Muscle of leg (tissue), 3 donors: ENCODE measurements at regions not wholly inside any gene's neighbourhood (a gene's known extent, or its start where the extent isn't known, plus 50 kb on each side); places are given as distances from the start of the nearest gene placed in this dataset.

Experiments
- DNase-seq: peaks from one replicate; pipeline ENCODE4 v3.0.0; 2013
- H3K27ac ChIP-seq: one replicate; pipeline ENCODE4 v1.5.1; 2013; ENCODE audit warnings: mild to moderate bottlenecking, low read length, control low read depth
- H3K27me3 ChIP-seq: one replicate; pipeline ENCODE4 v1.6.1; 2013; ENCODE audit warnings: low read length; ENCODE audit not compliant: control insufficient read depth, insufficient read depth
- H3K36me3 ChIP-seq: one replicate; pipeline ENCODE4 v1.6.1; 2013; ENCODE audit warnings: low read length; ENCODE audit not compliant: control insufficient read depth, insufficient read depth
- H3K4me1 ChIP-seq: one replicate; pipeline ENCODE4 v1.6.1; 2013; ENCODE audit warnings: low read length; ENCODE audit not compliant: control insufficient read depth, insufficient read depth
- H3K4me3 ChIP-seq: one replicate; pipeline ENCODE4 v1.5.1; 2013; ENCODE audit warnings: low read length, control low read depth
- H3K9me3 ChIP-seq: replicated peaks from 2 replicates; pipeline ENCODE4 v1.6.1; 2013; ENCODE audit warnings: low read depth, low read length; ENCODE audit not compliant: control insufficient read depth
- WGBS: methylation state at CpG from one replicate; pipeline ENCODE4 v1.1.5; 2013; ENCODE audit warnings: missing lambda C conversion rate; ENCODE audit not compliant: insufficient coverage; 5-methylcytosine and 5-hydroxymethylcytosine counted together

DNA sequence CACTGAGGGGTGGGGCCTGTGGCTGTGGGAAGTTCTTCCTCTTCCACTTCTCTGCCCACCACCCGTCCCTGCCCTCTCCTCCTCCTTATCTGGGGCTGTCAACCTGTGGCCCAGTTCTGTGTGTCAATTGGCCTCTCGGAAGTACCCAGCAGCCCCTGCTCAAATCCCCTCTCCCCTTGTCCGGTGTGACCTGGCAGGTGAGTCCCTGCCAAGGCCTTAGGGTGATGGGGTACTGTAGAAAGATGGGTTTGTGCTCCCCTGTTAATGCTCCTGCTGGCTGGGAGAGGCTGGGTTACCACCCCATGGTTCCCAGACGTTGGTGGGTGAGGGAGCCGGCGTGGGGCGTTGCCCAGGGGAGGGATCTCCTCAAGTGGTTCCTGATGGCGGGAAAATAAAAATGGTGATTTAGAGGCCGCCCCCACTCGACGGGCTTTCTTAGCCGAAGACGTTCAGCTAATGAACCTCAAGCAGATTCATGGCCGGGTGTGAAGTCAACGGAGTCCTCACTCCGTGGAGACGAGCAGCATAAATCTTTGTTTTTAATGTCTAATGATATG, 141.2 kb downstream of the URI1 start:
- Histone ChIP-seq H3K36me3 (no peaks in the 10 kb centered on the region), H3K27ac (no peak overlapping the region), H3K4me1 (peaks cover 15% of the 10 kb centered on the region), H3K9me3 (no peaks in the 10 kb centered on the region), H3K27me3 (peaks cover 2% of the 10 kb centered on the region), H3K4me3 (no peak overlapping the region)
- DNase-seq, result no peak
- WGBS, result 82% methylated on average over 9 of the region's 17 CpGs

DNA sequence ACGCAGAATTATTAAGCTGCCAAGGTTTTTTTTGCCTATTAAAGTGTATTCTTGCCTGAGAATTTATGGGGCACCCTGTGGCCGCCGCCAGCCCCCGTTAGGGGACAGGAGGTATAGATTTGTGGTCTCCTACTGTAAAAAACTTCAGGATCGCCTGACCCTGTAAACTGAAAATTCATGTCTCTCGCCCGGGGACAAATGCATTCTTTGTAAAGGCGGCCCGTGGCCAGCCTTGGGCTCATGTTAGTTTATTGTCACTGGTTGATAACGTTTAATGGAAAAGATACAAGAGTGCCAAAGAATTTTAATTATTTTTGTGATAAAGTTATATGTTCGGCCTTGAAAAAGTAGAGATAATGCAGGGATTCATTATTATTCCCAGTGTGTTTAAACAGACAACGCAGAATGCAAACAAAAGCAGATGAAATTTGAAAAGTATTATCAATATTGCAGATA, 141.7 kb downstream of the URI1 start:
- 84% methylated on average over 9 of the region's 12 CpGs for WGBS
- H3K4me1 ChIP-seq, result peaks cover 18% of the 10 kb centered on the region
- no peak overlapping the region for H3K27ac ChIP-seq
- no peaks in the 10 kb centered on the region for H3K9me3 ChIP-seq
- no peak for DNase-seq
- no peak overlapping the region for H3K4me3 ChIP-seq
- no peaks in the 10 kb centered on the region for H3K36me3 ChIP-seq
- H3K27me3 ChIP-seq, result peaks cover 2% of the 10 kb centered on the region

DNA sequence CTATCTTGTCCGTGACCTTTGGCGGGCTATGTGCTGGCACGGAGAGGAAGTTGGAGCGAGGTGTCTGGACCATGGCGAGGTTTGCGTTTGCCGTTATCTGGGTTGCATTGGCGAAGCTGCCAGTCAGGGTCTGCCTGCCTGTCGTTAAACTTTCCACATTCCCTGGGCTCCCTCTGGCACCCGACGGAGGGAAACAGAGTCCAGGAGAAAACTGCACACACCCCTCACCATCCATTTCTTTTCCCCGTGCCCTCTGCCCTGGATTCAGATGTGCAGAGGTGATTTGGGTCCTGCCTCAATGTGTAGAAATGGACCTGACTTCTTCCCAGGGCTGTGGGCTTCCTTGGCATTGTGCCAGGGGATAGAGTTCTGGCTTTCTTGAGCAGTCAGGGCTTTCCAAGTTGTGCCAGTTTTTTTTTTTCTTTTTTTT, 142.4 kb downstream of the URI1 start:
- Histone ChIP-seq H3K27ac (no peak overlapping the region), H3K27me3 (peaks cover 2% of the 10 kb centered on the region), H3K4me3 (no peak overlapping the region), H3K4me1 (peaks cover 23% of the 10 kb centered on the region), H3K9me3 (no peaks in the 10 kb centered on the region), H3K36me3 (no peaks in the 10 kb centered on the region)
- WGBS, result 70% methylated on average over 5 of the region's 12 CpGs
- DNase-seq, result no peak

DNA sequence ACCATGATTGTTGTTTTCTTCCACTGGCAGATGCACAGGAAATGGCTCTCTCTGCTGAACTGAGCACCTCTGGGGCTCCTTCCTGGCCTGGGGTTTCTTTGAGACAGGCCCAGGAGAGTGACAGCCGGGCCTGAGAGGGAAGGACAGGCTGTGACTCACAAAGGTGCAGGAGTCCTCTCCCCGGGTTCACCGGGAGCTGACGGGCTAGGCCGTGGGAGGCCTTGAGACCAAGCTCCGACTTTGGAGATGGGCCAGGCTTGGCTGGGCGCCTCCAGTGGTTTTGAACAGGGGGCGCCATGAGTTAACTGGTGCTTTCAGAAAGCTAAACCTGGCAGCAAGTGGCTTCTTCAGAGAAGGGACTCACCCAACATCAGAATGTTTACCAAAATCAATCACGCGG, 143.4 kb downstream of the URI1 start:
- Histone ChIP-seq H3K27me3 (peaks cover 2% of the 10 kb centered on the region), H3K4me3 (no peak overlapping the region), H3K9me3 (no peaks in the 10 kb centered on the region), H3K4me1 (peaks cover 27% of the 10 kb centered on the region), H3K36me3 (no peaks in the 10 kb centered on the region), H3K27ac (no peak overlapping the region)
- no peak for DNase-seq
- WGBS, result 34% methylated on average over 7 of the region's 10 CpGs

DNA sequence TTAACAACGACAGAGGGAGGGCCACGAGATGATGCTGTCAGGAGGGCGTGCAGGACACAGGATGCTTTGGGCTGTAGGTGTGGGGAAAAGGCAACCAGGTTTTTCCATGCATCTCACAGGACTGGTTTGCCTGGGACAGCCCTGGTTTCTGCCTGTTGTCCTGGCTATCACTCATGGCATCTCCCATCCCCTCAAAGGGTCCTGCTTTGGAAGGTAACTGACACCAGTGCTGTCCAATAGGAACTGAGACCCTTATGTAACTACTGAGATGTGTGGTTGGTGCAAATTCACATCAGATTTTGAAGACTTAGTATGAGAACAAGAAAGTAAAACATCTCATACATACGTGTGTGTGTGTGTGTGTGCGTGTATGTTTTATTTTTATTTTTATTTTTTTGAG, 144.2 kb downstream of the URI1 start:
- Histone ChIP-seq H3K36me3 (no peaks in the 10 kb centered on the region), H3K4me1 (peaks cover 28% of the 10 kb centered on the region), H3K27ac (no peak overlapping the region), H3K4me3 (no peak overlapping the region), H3K27me3 (peaks cover 2% of the 10 kb centered on the region), H3K9me3 (no peaks in the 10 kb centered on the region)
- DNase-seq, result no peak
- WGBS, result 95% methylated on average over 2 of the region's 5 CpGs

DNA sequence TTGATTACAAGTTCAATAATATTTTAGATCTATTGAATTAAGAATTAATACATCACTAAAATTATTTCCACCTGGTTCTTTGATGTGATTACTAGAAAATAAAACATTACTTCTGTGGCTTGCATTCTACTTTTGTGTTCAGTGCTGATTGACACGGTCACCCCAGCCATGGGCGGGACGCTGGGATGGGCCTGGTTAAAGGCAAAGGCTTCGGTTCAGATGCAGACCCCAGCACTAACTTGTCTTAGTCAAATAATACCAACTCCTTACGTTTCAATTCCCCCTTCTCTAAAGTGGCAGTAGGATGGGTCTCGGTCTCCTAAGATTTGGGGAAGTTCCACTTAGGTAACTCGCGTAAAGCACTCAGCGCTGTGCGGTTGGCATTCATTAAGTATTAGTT, 144.9 kb downstream of the URI1 start:
- no peak overlapping the region for H3K27ac ChIP-seq

GRCh38 chr19:30087381-30088138, 145.5 kb downstream of the URI1 start:
- Histone ChIP-seq H3K4me1 (peaks cover 37% of the 10 kb centered on the region), H3K36me3 (no peaks in the 10 kb centered on the region), H3K4me3 (no peak overlapping the region), H3K27me3 (peaks cover 2% of the 10 kb centered on the region), H3K27ac (no peak overlapping the region), H3K9me3 (no peaks in the 10 kb centered on the region)
- WGBS, result 82% methylated on average over 6 of the region's 11 CpGs
- no peak for DNase-seq

More for the DNA sequence above, 144.9 kb downstream of the URI1 start:
- no peak for DNase-seq
- Histone ChIP-seq H3K27me3 (peaks cover 2% of the 10 kb centered on the region), H3K4me3 (no peak overlapping the region), H3K36me3 (no peaks in the 10 kb centered on the region), H3K4me1 (peaks cover 33% of the 10 kb centered on the region), H3K9me3 (no peaks in the 10 kb centered on the region)
- WGBS, result no CpG with 5 or more reads among the region's 10 CpGs

DNA sequence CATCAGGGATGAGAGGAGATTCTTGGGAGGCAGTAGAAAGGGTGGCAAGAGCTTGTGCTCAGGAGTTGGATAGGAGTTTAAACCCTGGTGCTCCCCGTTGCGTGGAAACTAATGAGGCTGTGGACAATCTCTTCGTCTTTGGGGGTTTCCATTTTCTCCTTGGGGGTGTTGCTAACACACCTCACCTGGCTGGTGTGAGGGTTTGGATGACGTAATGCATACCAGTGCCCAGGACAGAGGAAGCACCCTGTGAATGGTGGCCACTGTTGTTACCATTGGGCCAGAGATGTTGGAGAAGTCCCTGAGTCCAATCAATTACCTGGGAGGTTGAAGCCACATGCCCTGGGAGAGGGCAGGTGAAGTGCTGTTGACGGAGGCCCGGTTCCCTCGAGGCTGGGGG, 146.5 kb downstream of the URI1 start:
- DNase-seq, result no peak
- Histone ChIP-seq H3K27me3 (peaks cover 2% of the 10 kb centered on the region), H3K4me1 (peaks cover 47% of the 10 kb centered on the region), H3K9me3 (no peaks in the 10 kb centered on the region), H3K36me3 (no peaks in the 10 kb centered on the region), H3K4me3 (no peak overlapping the region), H3K27ac (no peak overlapping the region)
- 92% methylated on average over 4 of the region's 7 CpGs for WGBS

GRCh38 chr19:30089086-30089665, 147.1 kb downstream of the URI1 start:
- Histone ChIP-seq H3K27me3 (peaks cover 2% of the 10 kb centered on the region), H3K27ac (no peak overlapping the region), H3K4me1 (peaks cover 53% of the 10 kb centered on the region), H3K4me3 (no peak overlapping the region), H3K36me3 (no peaks in the 10 kb centered on the region), H3K9me3 (no peaks in the 10 kb centered on the region)
- WGBS, result 78% methylated on average over 18 of the region's 20 CpGs
- DNase-seq, result no peak

- H3K36me3 ChIP-seq, result no peaks in the 10 kb centered on the region
- WGBS, result 90% methylated on average over 4 of the region's 6 CpGs
- H3K4me3 ChIP-seq, result no peak overlapping the region
- H3K27me3 ChIP-seq, result peaks cover 2% of the 10 kb centered on the region
- no peak for DNase-seq
- no peaks in the 10 kb centered on the region for H3K9me3 ChIP-seq
- H3K27ac ChIP-seq, result no peak overlapping the region
- peaks cover 57% of the 10 kb centered on the region for H3K4me1 ChIP-seq
Measured at GRCh38 chr19:30090476-30090875, 148.4 kb downstream of the URI1 start.
